DND-41 (cell line): ENCODE measurements at regions not wholly inside any gene's neighbourhood (a gene's known extent, or its start where the extent isn't known, plus 50 kb on each side); places are given as distances from the start of the nearest gene placed in this dataset.

Experiments used
- EZH2 ChIP-seq: IDR thresholded peaks from 3 replicates; pipeline ENCODE4 v1.6.1; 2012; ENCODE audit warnings: borderline replicate concordance, low read depth, mild to moderate bottlenecking, moderate library complexity, low read length, inconsistent platforms; ENCODE audit not compliant: severe bottlenecking
- TF ChIP-seq, protein P1 (sequence below): IDR thresholded peaks from 2 replicates; pipeline ENCODE4 v1.5.1; 2012; ENCODE audit warnings: borderline replicate concordance, low read length, moderate library complexity, mild to moderate bottlenecking; ENCODE audit not compliant: poor library complexity, severe bottlenecking; ENCODE audit errors: extremely low read depth

GRCh38 chr2:196514641-196515040 lies 124.9 kb upstream of the CCDC150 start:
- TF ChIP-seq, protein P1, sequence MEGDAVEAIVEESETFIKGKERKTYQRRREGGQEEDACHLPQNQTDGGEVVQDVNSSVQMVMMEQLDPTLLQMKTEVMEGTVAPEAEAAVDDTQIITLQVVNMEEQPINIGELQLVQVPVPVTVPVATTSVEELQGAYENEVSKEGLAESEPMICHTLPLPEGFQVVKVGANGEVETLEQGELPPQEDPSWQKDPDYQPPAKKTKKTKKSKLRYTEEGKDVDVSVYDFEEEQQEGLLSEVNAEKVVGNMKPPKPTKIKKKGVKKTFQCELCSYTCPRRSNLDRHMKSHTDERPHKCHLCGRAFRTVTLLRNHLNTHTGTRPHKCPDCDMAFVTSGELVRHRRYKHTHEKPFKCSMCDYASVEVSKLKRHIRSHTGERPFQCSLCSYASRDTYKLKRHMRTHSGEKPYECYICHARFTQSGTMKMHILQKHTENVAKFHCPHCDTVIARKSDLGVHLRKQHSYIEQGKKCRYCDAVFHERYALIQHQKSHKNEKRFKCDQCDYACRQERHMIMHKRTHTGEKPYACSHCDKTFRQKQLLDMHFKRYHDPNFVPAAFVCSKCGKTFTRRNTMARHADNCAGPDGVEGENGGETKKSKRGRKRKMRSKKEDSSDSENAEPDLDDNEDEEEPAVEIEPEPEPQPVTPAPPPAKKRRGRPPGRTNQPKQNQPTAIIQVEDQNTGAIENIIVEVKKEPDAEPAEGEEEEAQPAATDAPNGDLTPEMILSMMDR = no peak
- no peak for TF ChIP-seq EZH2
